Left lung (tissue), 4 donors: ENCODE measurements at regions not wholly inside any gene's neighbourhood (a gene's known extent, or its start where the extent isn't known, plus 50 kb on each side); places are given as distances from the start of the nearest gene placed in this dataset.

Experiments used
- ATAC-seq: fragments of 200-7000 bp; cut with Tn5 transposase; one replicate; pipeline ENCODE4 v1.9.1; 2020; ENCODE audit warnings: moderate library complexity
- DNase-seq, 4 donors: peaks; one replicate each; pipeline ENCODE4 v3.0.0-alpha.2; 2013 to 2020
- H3K27ac ChIP-seq, 2 donors: fragments of 200-600 bp; sonication (generic) in 1 of 2; one replicate each; pipeline versions ENCODE4 v1.5.0 to v1.8.0; 2020 to 2021
- H3K27me3 ChIP-seq, 2 donors: fragments of 200-600 bp; sonication (generic) in 1 of 2; one replicate each; pipeline versions ENCODE4 v1.5.0 to v1.8.0; 2020 to 2021
- H3K36me3 ChIP-seq, 2 donors: fragments of 200-600 bp; sonication (generic) in 1 of 2; one replicate each; pipeline versions ENCODE4 v1.5.0 to v1.8.0; 2020 to 2021
- H3K4me1 ChIP-seq, 2 donors: fragments of 200-600 bp; one replicate each; pipeline ENCODE4 v1.8.0; 2021
- H3K4me3 ChIP-seq, 2 donors: fragments of 200-600 bp; sonication (generic) in 1 of 2; one replicate each; pipeline versions ENCODE4 v1.5.0 to v1.8.0; 2020 to 2021; ENCODE audit warnings: mild to moderate bottlenecking in 1 of 2
- H3K9me3 ChIP-seq, 2 donors: fragments of 200-600 bp; sonication (generic) in 1 of 2; one replicate each; pipeline versions ENCODE4 v1.5.0 to v1.8.0; 2020 to 2021
- intact Hi-C, 2 donors: fragments of 100-400 bp; cut with DNase I; formaldehyde crosslinking; loops; one replicate each; pipeline versions ENCODE4 v1.11.2 to v1.14.2; 2022
- TF ChIP-seq, protein P1 (sequence below), 2 donors: fragments of 200-600 bp; sonication (generic) in 1 of 2; IDR thresholded peaks; one replicate each; pipeline versions ENCODE4 v1.5.0 to v1.8.0; 2021; ENCODE audit warnings: antibody characterized with exemption in 2 of 2
- donor health status: DM: no; HTN: yes; CAD: no.
- donor health status: DM: no; HTN: no; CAD: no.

GRCh38 chr12:91241756-91242155, 59.1 kb upstream of the DCN start:
- TF ChIP-seq, protein P1, sequence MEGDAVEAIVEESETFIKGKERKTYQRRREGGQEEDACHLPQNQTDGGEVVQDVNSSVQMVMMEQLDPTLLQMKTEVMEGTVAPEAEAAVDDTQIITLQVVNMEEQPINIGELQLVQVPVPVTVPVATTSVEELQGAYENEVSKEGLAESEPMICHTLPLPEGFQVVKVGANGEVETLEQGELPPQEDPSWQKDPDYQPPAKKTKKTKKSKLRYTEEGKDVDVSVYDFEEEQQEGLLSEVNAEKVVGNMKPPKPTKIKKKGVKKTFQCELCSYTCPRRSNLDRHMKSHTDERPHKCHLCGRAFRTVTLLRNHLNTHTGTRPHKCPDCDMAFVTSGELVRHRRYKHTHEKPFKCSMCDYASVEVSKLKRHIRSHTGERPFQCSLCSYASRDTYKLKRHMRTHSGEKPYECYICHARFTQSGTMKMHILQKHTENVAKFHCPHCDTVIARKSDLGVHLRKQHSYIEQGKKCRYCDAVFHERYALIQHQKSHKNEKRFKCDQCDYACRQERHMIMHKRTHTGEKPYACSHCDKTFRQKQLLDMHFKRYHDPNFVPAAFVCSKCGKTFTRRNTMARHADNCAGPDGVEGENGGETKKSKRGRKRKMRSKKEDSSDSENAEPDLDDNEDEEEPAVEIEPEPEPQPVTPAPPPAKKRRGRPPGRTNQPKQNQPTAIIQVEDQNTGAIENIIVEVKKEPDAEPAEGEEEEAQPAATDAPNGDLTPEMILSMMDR (IDR thresholded peaks at IDR 0.05) = no peak
- H3K27me3 ChIP-seq = no peaks in the 10 kb centered on the region
- no peaks in the 10 kb centered on the region for H3K9me3 ChIP-seq
- H3K27ac ChIP-seq = peak overlapping the region in 1 of 2 donors; percentile 2
- no peaks in the 10 kb centered on the region for H3K4me1 ChIP-seq
- no peaks in the 10 kb centered on the region for H3K36me3 ChIP-seq
- no peak overlapping the region for H3K4me3 ChIP-seq
- DNase-seq = no peak
- ATAC-seq = no peak
- intact Hi-C loops = loop anchor here in 1 of 2 donors (10.0 kb wide), 1 partner anchor 73 kb away; no protein-coding TSS in a partner anchor

GRCh38 chr12:91240386-91241095, 57.9 kb upstream of the DCN start:
- peak overlapping the region in 1 of 2 donors; percentile 51 for H3K27ac ChIP-seq
- TF ChIP-seq, protein P1 (IDR thresholded peaks at IDR 0.05) = no peak
- no peaks in the 10 kb centered on the region for H3K36me3 ChIP-seq
- ATAC-seq (no peak), DNase-seq (peak in 2 of 4 donors; percentile 78 to 87)
- intact Hi-C loops = loop anchor here in 1 of 2 donors (10.0 kb wide), 1 partner anchor 74 kb away; no protein-coding TSS in a partner anchor
- H3K4me3 ChIP-seq = no peak overlapping the region
- H3K9me3 ChIP-seq = no peaks in the 10 kb centered on the region
- no peaks in the 10 kb centered on the region for H3K4me1 ChIP-seq
- H3K27me3 ChIP-seq = no peaks in the 10 kb centered on the region

DNA sequence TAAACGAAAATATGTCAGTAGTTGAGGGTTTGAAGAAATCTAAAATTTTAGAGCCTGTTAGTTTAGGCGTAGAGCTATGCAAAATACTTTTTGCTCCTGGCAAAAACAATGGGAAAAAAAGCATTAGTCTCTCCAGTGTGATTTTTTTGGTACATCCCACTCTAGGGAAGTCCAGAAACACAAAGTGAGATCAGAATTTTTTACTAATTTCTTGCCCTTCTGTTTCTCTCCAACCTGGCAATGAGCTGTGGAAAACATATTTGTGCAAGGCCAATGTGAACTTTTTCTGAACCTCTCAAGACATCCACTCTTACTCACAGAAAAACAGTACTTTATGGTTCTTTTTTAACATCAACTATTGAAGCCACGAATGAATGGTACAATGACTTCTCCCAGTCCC, 56.9 kb upstream of the DCN start:
- DNase-seq = peak in 2 of 4 donors; percentile 63 to 78
- TF ChIP-seq, protein P1 (IDR thresholded peaks at IDR 0.05) = no peak
- peak; percentile 74 for ATAC-seq
- Histone ChIP-seq H3K27ac (peak overlapping the region in 1 of 2 donors; percentile 51), H3K27me3 (no peaks in the 10 kb centered on the region), H3K36me3 (no peaks in the 10 kb centered on the region), H3K4me3 (no peak overlapping the region), H3K9me3 (no peaks in the 10 kb centered on the region), H3K4me1 (no peaks in the 10 kb centered on the region)
- intact Hi-C loops = no loop called here
